Upper lobe of right lung (tissue), 1 donor: ENCODE measurements at regions not wholly inside any gene's neighbourhood (a gene's known extent, or its start where the extent isn't known, plus 50 kb on each side); places are given as distances from the start of the nearest gene placed in this dataset.

Source experiments
- ATAC-seq: fragments of 200-7000 bp; cut with Tn5 transposase; one replicate; pipeline ENCODE4 v1.9.1; 2020; ENCODE audit warnings: mild to moderate bottlenecking, moderate library complexity
- DNase-seq: peaks from one replicate; pipeline ENCODE4 v3.0.0-alpha.2; 2020
- H3K27ac ChIP-seq: fragments of 200-600 bp; one replicate; pipeline ENCODE4 v1.8.0; 2022
- H3K27me3 ChIP-seq: fragments of 200-600 bp; one replicate; pipeline ENCODE4 v1.8.0; 2022; ENCODE audit warnings: mild to moderate bottlenecking
- H3K36me3 ChIP-seq: fragments of 200-600 bp; one replicate; pipeline ENCODE4 v1.8.0; 2022
- H3K4me1 ChIP-seq: fragments of 200-600 bp; one replicate; pipeline ENCODE4 v1.8.0; 2022
- H3K4me3 ChIP-seq: fragments of 200-600 bp; one replicate; pipeline ENCODE4 v1.8.0; 2022; ENCODE audit warnings: mild to moderate bottlenecking
- H3K9me3 ChIP-seq: fragments of 200-600 bp; one replicate; pipeline ENCODE4 v1.8.0; 2022
- CTCF ChIP-seq: fragments of 200-600 bp; IDR thresholded peaks from one replicate; pipeline ENCODE4 v1.8.0; 2022; ENCODE audit warnings: antibody characterized with exemption
- intact Hi-C: fragments of 100-400 bp; cut with DNase I; formaldehyde crosslinking; loops from one replicate; pipeline ENCODE4 v1.11.0; 2022
- donor health status: DM: no; HTN: yes; CAD: no; lungs with severe emphysema.

GRCh38 chr1:213657879-213658278 lies 329.9 kb upstream of the PROX1 start:
- Histone ChIP-seq H3K27ac (no peak overlapping the region), H3K36me3 (no peaks in the 10 kb centered on the region), H3K4me3 (no peak overlapping the region), H3K27me3 (no peaks in the 10 kb centered on the region), H3K4me1 (no peaks in the 10 kb centered on the region), H3K9me3 (no peaks in the 10 kb centered on the region)
- ATAC-seq (no peak), DNase-seq (no peak)
- no peak for TF ChIP-seq CTCF
- intact Hi-C loops: no loop called here

GRCh38 chr1:213658457-213658856 lies 329.3 kb upstream of the PROX1 start:
- Histone ChIP-seq H3K4me3 (no peak overlapping the region), H3K36me3 (no peaks in the 10 kb centered on the region), H3K4me1 (no peaks in the 10 kb centered on the region), H3K27ac (no peak overlapping the region), H3K9me3 (no peaks in the 10 kb centered on the region), H3K27me3 (no peaks in the 10 kb centered on the region)
- no peak for TF ChIP-seq CTCF
- intact Hi-C loops: no loop called here
- ATAC-seq (no peak), DNase-seq (no peak)

DNA sequence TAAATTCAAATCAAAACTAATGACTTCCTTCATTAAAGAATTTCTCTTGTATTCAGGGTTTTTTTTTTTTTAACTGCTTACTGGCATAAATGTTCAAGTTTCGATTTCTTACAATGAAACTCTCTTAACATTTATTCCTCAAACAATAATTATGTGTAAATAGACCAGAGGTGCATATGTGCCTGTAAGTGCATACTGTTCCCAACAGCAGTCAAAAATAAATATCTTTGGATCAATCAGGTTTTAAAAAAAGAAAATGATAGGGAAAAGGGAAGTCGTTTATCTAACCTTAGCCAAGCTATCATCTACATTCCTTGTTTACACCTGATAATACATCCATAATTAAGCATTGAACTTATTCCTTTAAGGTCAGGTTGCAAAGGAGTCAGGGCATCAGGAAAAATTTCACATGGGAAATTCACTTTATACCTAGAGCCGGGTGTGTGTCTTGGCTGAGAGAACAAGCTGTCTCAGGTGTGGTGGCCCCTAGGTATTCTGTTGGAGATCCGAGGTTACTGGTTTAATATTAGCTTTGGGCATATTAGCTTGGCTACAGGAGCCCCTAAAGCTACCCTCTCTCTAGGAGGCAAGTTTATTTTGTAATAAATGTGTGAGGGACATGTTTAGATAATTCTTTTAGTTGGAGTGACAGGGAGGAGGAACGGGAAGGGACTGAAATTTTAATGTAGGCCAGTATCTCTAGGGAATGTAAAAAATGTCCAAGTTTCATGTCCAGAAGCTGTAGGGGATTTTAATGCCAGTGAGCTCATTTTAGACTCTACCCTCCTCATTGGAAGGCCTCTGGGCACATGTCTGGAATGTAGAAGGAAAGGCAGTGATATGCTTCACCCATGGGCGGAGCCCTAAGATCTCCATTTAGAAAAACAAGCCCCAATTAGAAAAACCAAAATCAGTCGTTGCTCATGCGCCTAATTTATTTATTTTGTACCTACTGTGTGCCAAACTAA lies 327.9 kb upstream of the PROX1 start:
- H3K4me1 ChIP-seq: no peaks in the 10 kb centered on the region
- no peak for DNase-seq
- H3K9me3 ChIP-seq: no peaks in the 10 kb centered on the region
- H3K4me3 ChIP-seq: no peak overlapping the region
- no peaks in the 10 kb centered on the region for H3K36me3 ChIP-seq
- no peak for TF ChIP-seq CTCF
- H3K27ac ChIP-seq: no peak overlapping the region
- intact Hi-C loops: no loop called here
- ATAC-seq: no peak
- H3K27me3 ChIP-seq: no peaks in the 10 kb centered on the region

- Histone ChIP-seq H3K36me3 (no peaks in the 10 kb centered on the region), H3K27ac (no peak overlapping the region), H3K4me3 (no peak overlapping the region), H3K27me3 (no peaks in the 10 kb centered on the region), H3K9me3 (no peaks in the 10 kb centered on the region), H3K4me1 (no peaks in the 10 kb centered on the region)
- intact Hi-C loops: no loop called here
- TF ChIP-seq CTCF: no peak
- DNase-seq (no peak), ATAC-seq (no peak)
Observed at GRCh38 chr1:213661302-213661701, 326.5 kb upstream of the PROX1 start.

DNA sequence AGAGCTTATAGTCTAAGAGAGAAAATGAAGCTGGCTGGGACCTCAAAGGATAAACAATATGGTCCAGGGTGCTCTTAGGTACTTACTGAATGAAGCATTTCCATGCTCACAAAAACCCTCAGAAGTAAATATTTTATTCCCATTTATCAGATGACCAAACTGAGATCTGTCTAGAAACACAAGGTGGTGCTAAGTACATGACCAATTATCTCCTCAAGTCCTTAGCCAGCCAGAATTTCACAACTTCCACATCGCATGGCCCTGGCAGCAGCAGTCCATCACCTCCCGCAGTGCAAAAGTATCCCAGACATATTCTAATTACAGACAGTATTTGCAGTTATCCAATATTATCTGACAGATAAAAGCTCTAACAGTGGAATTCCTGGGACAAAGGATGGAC lies 321.7 kb upstream of the PROX1 start:
- ATAC-seq (no peak), DNase-seq (no peak)
- Histone ChIP-seq H3K9me3 (no peaks in the 10 kb centered on the region), H3K4me1 (no peaks in the 10 kb centered on the region), H3K36me3 (no peaks in the 10 kb centered on the region), H3K4me3 (no peak overlapping the region), H3K27me3 (no peaks in the 10 kb centered on the region), H3K27ac (no peak overlapping the region)
- TF ChIP-seq CTCF: no peak
- intact Hi-C loops: no loop called here
